Fibroblast of lung (primary cell): ENCODE measurements at regions not wholly inside any gene's neighbourhood (a gene's known extent, or its start where the extent isn't known, plus 50 kb on each side); places are given as distances from the start of the nearest gene placed in this dataset.

Experiments
- DNase-seq, 2 donors: peaks; one replicate each; pipeline versions ENCODE4 v3.0.0 to v3.0.0-alpha.2; 2010; ENCODE audit warnings: low read depth in 2 of 2
- H2AFZ ChIP-seq: 2 replicates; pipeline ENCODE4 v1.5.1; 2012; ENCODE audit warnings: low read length, control low read depth, inconsistent platforms
- H3K27ac ChIP-seq: 2 replicates; pipeline ENCODE4 v1.5.1; 2011; ENCODE audit warnings: low read length, control low read depth; ENCODE audit not compliant: insufficient read depth
- H3K27me3 ChIP-seq: 2 replicates; pipeline ENCODE4 v1.5.1; 2011; ENCODE audit warnings: mild to moderate bottlenecking, low read length; ENCODE audit not compliant: control insufficient read depth, insufficient read depth
- H3K36me3 ChIP-seq: 2 replicates; pipeline ENCODE4 v1.5.1; 2011; ENCODE audit warnings: low read length; ENCODE audit not compliant: control insufficient read depth, insufficient read depth
- H3K4me1 ChIP-seq: 2 replicates; pipeline ENCODE4 v1.5.1; 2011; ENCODE audit warnings: low read length; ENCODE audit not compliant: control insufficient read depth, insufficient read depth; ENCODE audit errors: extremely low read depth
- H3K4me2 ChIP-seq: 2 replicates; pipeline ENCODE4 v1.5.1; 2011; ENCODE audit warnings: low read length, control low read depth; ENCODE audit not compliant: insufficient read depth; ENCODE audit errors: extremely low read depth
- H3K4me3 ChIP-seq, 4 experiments: fragments of 200-600 bp in 1 of 4; sonication (generic) in 1 of 4; replicated peaks in 1 of 4; 2 replicates each; pipeline ENCODE4 v1.5.1; 2011 to 2016; ENCODE audit warnings: low read length in 4 of 4, low read depth in 3 of 4, mild to moderate bottlenecking in 3 of 4, control low read depth in 2 of 4, inconsistent platforms in 1 of 4, mixed read lengths in 1 of 4; ENCODE audit not compliant: insufficient read depth in 1 of 4; ENCODE audit errors: control extremely low read depth in 1 of 4
- H3K79me2 ChIP-seq: 2 replicates; pipeline ENCODE4 v1.5.1; 2012; ENCODE audit warnings: mild to moderate bottlenecking, low read length, inconsistent platforms; ENCODE audit not compliant: control insufficient read depth, insufficient read depth
- H3K9ac ChIP-seq: 2 replicates; pipeline ENCODE4 v1.5.1; 2011; ENCODE audit warnings: mild to moderate bottlenecking, low read length, control low read depth; ENCODE audit not compliant: insufficient read depth
- H3K9me3 ChIP-seq: 2 replicates; pipeline ENCODE4 v1.5.1; 2012; ENCODE audit warnings: low read depth, low read length; ENCODE audit not compliant: control insufficient read depth, insufficient read depth
- H4K20me1 ChIP-seq: 2 replicates; pipeline ENCODE4 v1.5.1; 2011; ENCODE audit warnings: low read length; ENCODE audit not compliant: control insufficient read depth, insufficient read depth; ENCODE audit errors: extremely low read depth
- EZH2 ChIP-seq: IDR thresholded peaks from 2 replicates; pipeline ENCODE4 v1.5.1; 2012; ENCODE audit warnings: low read length, control low read depth, mild to moderate bottlenecking; ENCODE audit errors: missing control alignments
- TF ChIP-seq, protein P1 (sequence below), 2 donors: IDR thresholded peaks in 1 of 2; conservative IDR thresholded peaks in 1 of 2; 1 replicate in 1 of 2; 2 replicates in 1 of 2; pipeline ENCODE4 v1.5.1; 2011 to 2012; ENCODE audit warnings: low read length in 2 of 2, control low read depth in 1 of 2, inconsistent platforms in 1 of 2, low read depth in 1 of 2, mild to moderate bottlenecking in 1 of 2

DNA sequence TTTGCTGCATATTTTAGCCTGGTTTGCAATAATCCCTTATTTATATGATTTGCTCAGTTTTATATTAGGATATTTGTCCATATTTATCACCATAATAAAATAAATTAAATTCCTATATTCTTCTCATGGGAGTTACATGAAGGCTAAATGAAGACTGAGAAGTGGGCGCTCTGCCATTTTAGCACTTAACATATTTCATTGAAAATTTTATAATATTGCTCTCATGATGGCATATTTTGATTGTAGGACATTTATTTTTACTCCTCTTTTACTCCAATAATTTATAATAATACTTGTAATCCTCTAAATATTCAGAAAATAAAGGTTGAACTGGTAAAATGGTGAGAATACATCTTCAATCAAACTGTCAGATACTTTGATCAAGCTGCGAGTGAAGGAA, 99.8 kb upstream of the SEMA3A start:
- no peaks in the 10 kb centered on the region for H3K36me3 ChIP-seq
- H3K4me2 ChIP-seq, result no peak overlapping the region
- no peaks in the 10 kb centered on the region for H3K4me1 ChIP-seq
- no peaks in the 10 kb centered on the region for H3K27me3 ChIP-seq
- H3K9ac ChIP-seq, result no peak overlapping the region
- DNase-seq, result no peak
- no peak overlapping the region for H2AFZ ChIP-seq
- H3K27ac ChIP-seq, result no peak overlapping the region
- TF ChIP-seq, protein P1, sequence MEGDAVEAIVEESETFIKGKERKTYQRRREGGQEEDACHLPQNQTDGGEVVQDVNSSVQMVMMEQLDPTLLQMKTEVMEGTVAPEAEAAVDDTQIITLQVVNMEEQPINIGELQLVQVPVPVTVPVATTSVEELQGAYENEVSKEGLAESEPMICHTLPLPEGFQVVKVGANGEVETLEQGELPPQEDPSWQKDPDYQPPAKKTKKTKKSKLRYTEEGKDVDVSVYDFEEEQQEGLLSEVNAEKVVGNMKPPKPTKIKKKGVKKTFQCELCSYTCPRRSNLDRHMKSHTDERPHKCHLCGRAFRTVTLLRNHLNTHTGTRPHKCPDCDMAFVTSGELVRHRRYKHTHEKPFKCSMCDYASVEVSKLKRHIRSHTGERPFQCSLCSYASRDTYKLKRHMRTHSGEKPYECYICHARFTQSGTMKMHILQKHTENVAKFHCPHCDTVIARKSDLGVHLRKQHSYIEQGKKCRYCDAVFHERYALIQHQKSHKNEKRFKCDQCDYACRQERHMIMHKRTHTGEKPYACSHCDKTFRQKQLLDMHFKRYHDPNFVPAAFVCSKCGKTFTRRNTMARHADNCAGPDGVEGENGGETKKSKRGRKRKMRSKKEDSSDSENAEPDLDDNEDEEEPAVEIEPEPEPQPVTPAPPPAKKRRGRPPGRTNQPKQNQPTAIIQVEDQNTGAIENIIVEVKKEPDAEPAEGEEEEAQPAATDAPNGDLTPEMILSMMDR (conservative IDR thresholded peaks at IDR 0.05 in 1 of 2, IDR thresholded peaks at IDR 0.05 in 1 of 2; ENCODE audit: low read depth in 1 of 2, low read length in 2 of 2), result no peak
- TF ChIP-seq EZH2, result no peak
- H3K4me3 ChIP-seq, result no peak overlapping the region
- no peaks in the 10 kb centered on the region for H3K79me2 ChIP-seq
- no peaks in the 10 kb centered on the region for H4K20me1 ChIP-seq
- no peaks in the 10 kb centered on the region for H3K9me3 ChIP-seq

DNA sequence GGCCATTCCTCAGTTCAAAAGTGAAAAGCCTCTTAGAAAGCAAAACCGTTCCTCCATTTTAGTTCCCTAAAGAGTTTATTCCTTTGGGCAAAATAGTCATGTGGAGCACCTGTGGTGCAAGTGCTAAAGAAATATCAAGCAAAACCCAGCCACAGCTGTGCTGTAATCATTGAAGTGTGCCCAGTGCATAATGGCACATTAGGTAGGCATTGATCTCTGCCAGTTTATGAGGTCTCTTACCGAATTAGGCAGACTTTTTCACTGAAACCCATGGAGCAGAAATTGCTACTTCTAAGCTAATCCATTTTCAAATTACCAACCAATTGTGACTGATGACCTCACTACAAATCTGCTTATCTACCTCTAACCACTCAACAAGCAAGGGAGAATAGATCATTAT, 97.2 kb upstream of the SEMA3A start:
- Histone ChIP-seq H3K4me3 (no peak overlapping the region), H3K4me1 (no peaks in the 10 kb centered on the region), H3K27me3 (no peaks in the 10 kb centered on the region), H3K9ac (no peak overlapping the region), H3K9me3 (no peaks in the 10 kb centered on the region), H2AFZ (no peak overlapping the region), H3K79me2 (no peaks in the 10 kb centered on the region), H4K20me1 (no peaks in the 10 kb centered on the region), H3K4me2 (no peak overlapping the region), H3K36me3 (no peaks in the 10 kb centered on the region), H3K27ac (no peak overlapping the region)
- no peak for TF ChIP-seq EZH2
- TF ChIP-seq, protein P1 (conservative IDR thresholded peaks at IDR 0.05 in 1 of 2, IDR thresholded peaks at IDR 0.05 in 1 of 2; ENCODE audit: low read depth in 1 of 2, low read length in 2 of 2), result no peak
- DNase-seq, result no peak

DNA sequence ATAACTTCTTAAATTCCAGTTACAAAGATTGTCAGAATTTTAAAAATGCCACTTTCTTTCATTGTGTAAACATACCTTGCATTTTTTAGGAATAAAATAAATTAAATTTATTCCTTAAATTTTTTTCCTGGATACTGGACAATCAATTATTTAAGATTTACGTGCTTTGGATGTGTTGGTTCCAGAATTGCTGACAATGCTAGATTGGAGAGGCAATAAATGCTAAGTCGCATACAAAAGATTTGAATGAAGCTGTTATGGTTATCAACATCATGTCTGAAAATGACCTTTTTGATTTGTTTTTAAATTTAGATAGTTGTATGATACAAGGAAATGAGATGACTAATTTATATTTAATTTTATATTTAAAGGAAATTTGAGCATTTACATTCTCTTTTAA, 89.2 kb upstream of the SEMA3A start:
- no peak overlapping the region for H3K4me2 ChIP-seq
- H3K9me3 ChIP-seq, result no peaks in the 10 kb centered on the region
- no peak for DNase-seq
- TF ChIP-seq EZH2, result no peak
- TF ChIP-seq, protein P1 (conservative IDR thresholded peaks at IDR 0.05 in 1 of 2, IDR thresholded peaks at IDR 0.05 in 1 of 2; ENCODE audit: low read depth in 1 of 2, low read length in 2 of 2), result no peak
- H3K27ac ChIP-seq, result no peak overlapping the region
- no peak overlapping the region for H3K4me3 ChIP-seq
- H3K79me2 ChIP-seq, result no peaks in the 10 kb centered on the region
- no peaks in the 10 kb centered on the region for H3K36me3 ChIP-seq
- no peak overlapping the region for H3K9ac ChIP-seq
- H2AFZ ChIP-seq, result no peak overlapping the region
- H4K20me1 ChIP-seq, result no peaks in the 10 kb centered on the region
- no peaks in the 10 kb centered on the region for H3K27me3 ChIP-seq
- H3K4me1 ChIP-seq, result no peaks in the 10 kb centered on the region
